NB4 (cell line): ENCODE measurements at regions not wholly inside any gene's neighbourhood (a gene's known extent, or its start where the extent isn't known, plus 50 kb on each side); places are given as distances from the start of the nearest gene placed in this dataset.

Experiments used
- CTCF ChIP-seq: IDR thresholded peaks from one replicate; pipeline ENCODE4 v1.5.1; 2012; ENCODE audit warnings: low read depth, low read length
- MAX ChIP-seq: IDR thresholded peaks from 2 replicates; pipeline ENCODE4 v1.6.1; 2011; ENCODE audit warnings: low read depth, low read length
- POLR2A ChIP-seq: IDR thresholded peaks from 2 replicates; pipeline ENCODE4 v1.6.1; 2011; ENCODE audit warnings: mild to moderate bottlenecking; ENCODE audit not compliant: insufficient read length; ENCODE audit errors: extremely low read depth

- no peak for TF ChIP-seq MAX
- TF ChIP-seq POLR2A: no peak
- no peak for TF ChIP-seq CTCF
Measured at GRCh38 chr12:60349232-60349978, 753.6 kb downstream of the SLC16A7 start.
